A549 (cell line): ENCODE measurements at regions not wholly inside any gene's neighbourhood (a gene's known extent, or its start where the extent isn't known, plus 50 kb on each side); places are given as distances from the start of the nearest gene placed in this dataset.

Experiments used
- CBX8 ChIP-seq: fragments of 200-600 bp; sonication (generic); IDR thresholded peaks from 2 replicates; pipeline ENCODE4 v1.6.1; 2016
- CHD2 ChIP-seq: fragments of 150-350 bp; IDR thresholded peaks from 2 replicates; pipeline ENCODE4 v1.6.1; 2014; ENCODE audit warnings: low read length; ENCODE audit not compliant: partially characterized antibody
- EP300 ChIP-seq, 2 experiments: fragments of >200 bp; sonication (Bioruptor Twin); formaldehyde crosslinking; IDR thresholded peaks; 2 replicates in 1 of 2; 3 replicates in 1 of 2; pipeline ENCODE4 v1.6.1; 2016 to 2017
- JUN ChIP-seq, 2 experiments: fragments of >200 bp; sonication (Bioruptor Twin); formaldehyde crosslinking; IDR thresholded peaks; 2 replicates in 1 of 2; 3 replicates in 1 of 2; pipeline ENCODE4 v1.6.1; 2016 to 2017
- KDM1A ChIP-seq: fragments of 200-600 bp; sonication (generic); IDR thresholded peaks from 2 replicates; pipeline ENCODE4 v1.6.1; 2016; ENCODE audit warnings: low read depth, mild to moderate bottlenecking
- MAX ChIP-seq: IDR thresholded peaks from 2 replicates; pipeline ENCODE4 v1.6.1; 2012
- RCOR1 ChIP-seq: fragments of 150-350 bp; IDR thresholded peaks from 2 replicates; pipeline ENCODE4 v1.6.1; 2014; ENCODE audit warnings: antibody characterized with exemption, low read length, low read depth
- SMC3 ChIP-seq: fragments of >200 bp; sonication (Bioruptor Twin); formaldehyde crosslinking; IDR thresholded peaks from 3 replicates; pipeline ENCODE4 v1.6.1; 2018; ENCODE audit warnings: inconsistent platforms
- SREBF2 ChIP-seq: fragments of 450-650 bp; IDR thresholded peaks from 2 replicates; pipeline ENCODE4 v1.6.1; 2014; ENCODE audit warnings: mild to moderate bottlenecking, moderate library complexity
- ZSCAN20 ChIP-seq: fragments of 250-450 bp; sonication (Bioruptor Pico); IDR thresholded peaks from 2 replicates; pipeline ENCODE4 v1.8.0; 2022; ENCODE audit warnings: mild to moderate bottlenecking, moderate library complexity
- TF ChIP-seq, protein P1 (sequence below): fragments of >200 bp; sonication (Bioruptor Twin); formaldehyde crosslinking; IDR thresholded peaks from 3 replicates; pipeline ENCODE4 v1.5.1; 2016

DNA sequence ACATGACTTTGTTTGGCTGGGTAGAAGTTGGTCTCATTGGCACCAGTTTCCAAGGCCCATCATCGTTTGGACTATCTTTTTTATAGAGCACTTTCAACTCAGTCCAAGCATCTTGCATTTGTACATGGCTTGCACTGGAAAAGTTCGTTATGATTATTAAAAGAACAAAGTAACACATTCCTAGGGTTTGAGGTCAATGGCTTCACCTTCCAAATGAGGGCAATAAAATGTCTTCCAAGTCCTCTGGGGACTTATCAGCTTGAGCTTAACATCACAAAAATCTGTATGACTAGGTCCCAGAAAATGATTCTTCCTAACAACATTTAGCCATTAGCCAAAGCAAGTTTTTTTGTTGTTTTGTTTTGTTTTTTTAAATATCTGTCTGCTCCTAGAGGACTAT is 610.8 kb downstream of the LMO4 start:
- TF ChIP-seq, protein P1, sequence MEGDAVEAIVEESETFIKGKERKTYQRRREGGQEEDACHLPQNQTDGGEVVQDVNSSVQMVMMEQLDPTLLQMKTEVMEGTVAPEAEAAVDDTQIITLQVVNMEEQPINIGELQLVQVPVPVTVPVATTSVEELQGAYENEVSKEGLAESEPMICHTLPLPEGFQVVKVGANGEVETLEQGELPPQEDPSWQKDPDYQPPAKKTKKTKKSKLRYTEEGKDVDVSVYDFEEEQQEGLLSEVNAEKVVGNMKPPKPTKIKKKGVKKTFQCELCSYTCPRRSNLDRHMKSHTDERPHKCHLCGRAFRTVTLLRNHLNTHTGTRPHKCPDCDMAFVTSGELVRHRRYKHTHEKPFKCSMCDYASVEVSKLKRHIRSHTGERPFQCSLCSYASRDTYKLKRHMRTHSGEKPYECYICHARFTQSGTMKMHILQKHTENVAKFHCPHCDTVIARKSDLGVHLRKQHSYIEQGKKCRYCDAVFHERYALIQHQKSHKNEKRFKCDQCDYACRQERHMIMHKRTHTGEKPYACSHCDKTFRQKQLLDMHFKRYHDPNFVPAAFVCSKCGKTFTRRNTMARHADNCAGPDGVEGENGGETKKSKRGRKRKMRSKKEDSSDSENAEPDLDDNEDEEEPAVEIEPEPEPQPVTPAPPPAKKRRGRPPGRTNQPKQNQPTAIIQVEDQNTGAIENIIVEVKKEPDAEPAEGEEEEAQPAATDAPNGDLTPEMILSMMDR, result no peak
- no peak for TF ChIP-seq EP300 (IDR thresholded peaks at IDR 0.05)
- no peak for TF ChIP-seq SREBF2
- no peak for TF ChIP-seq RCOR1
- TF ChIP-seq ZSCAN20 (CRISPR knock-in tag), result no peak
- TF ChIP-seq CBX8, result no peak
- TF ChIP-seq MAX, result no peak
- TF ChIP-seq KDM1A, result no peak
- TF ChIP-seq CHD2, result no peak
- TF ChIP-seq JUN (IDR thresholded peaks at IDR 0.05), result no peak
- no peak for TF ChIP-seq SMC3
